Activated B cell treated with CpG ODN at 0.5 μM for 24 hours (primary cell): ENCODE measurements at regions not wholly inside any gene's neighbourhood (a gene's known extent, or its start where the extent isn't known, plus 50 kb on each side); places are given as distances from the start of the nearest gene placed in this dataset.

ENCODE experiments used
- ATAC-seq: fragments of 200-7000 bp; cut with Tn5 transposase; one replicate; pipeline ENCODE4 v1.10.0; 2021; ENCODE audit warnings: low read depth, mild to moderate bottlenecking, moderate library complexity
- CTCF ChIA-PET: fragments of 350-600 bp; sonication (Branson Sonifier 250); formaldehyde crosslinking; loops from one replicate; lab custom pipeline; 2021; ENCODE audit warnings: antibody characterized with exemption; lab: Charles Lee
- POLR2A ChIA-PET: fragments of 350-600 bp; sonication (Branson Sonifier 250); formaldehyde crosslinking; loops from one replicate; lab custom pipeline; 2021; ENCODE audit warnings: antibody characterized with exemption; lab: Charles Lee
- DNase-seq: peaks from one replicate; pipeline ENCODE4 v3.0.0; 2022
- H3K27ac Mint-ChIP-seq: one replicate; pipeline ENCODE4 v1.8.0; 2020; ENCODE audit warnings: mixed read lengths
- H3K27me3 Mint-ChIP-seq: one replicate; pipeline ENCODE4 v1.8.0; 2021; ENCODE audit warnings: mixed read lengths
- H3K36me3 Mint-ChIP-seq: one replicate; pipeline ENCODE4 v1.8.0; 2021; ENCODE audit warnings: low read depth, mixed read lengths
- H3K4me1 Mint-ChIP-seq: one replicate; pipeline ENCODE4 v1.8.0; 2021; ENCODE audit warnings: mixed read lengths
- H3K4me3 Mint-ChIP-seq: one replicate; pipeline ENCODE4 v1.8.0; 2020; ENCODE audit warnings: mild to moderate bottlenecking, mixed read lengths
- H3K9me3 Mint-ChIP-seq: one replicate; pipeline ENCODE4 v1.8.0; 2020; ENCODE audit warnings: mixed read lengths
- CTCF ChIP-seq: fragments of 200-600 bp; IDR thresholded peaks from one replicate; pipeline ENCODE4 v1.8.0; 2022; ENCODE audit warnings: antibody characterized with exemption, mild to moderate bottlenecking
- intact Hi-C: fragments of 100-400 bp; cut with micrococcal nuclease; formaldehyde crosslinking; loops from one replicate; pipeline ENCODE4 v1.15.1; 2024

GRCh38 chr4:184293552-184293951, 75.9 kb upstream of the ENPP6 start:
- POLR2A ChIA-PET, result no interaction called here
- peaks cover 18% of the 10 kb centered on the region for H3K4me1 Mint-ChIP-seq
- no peak for TF ChIP-seq CTCF

DNA sequence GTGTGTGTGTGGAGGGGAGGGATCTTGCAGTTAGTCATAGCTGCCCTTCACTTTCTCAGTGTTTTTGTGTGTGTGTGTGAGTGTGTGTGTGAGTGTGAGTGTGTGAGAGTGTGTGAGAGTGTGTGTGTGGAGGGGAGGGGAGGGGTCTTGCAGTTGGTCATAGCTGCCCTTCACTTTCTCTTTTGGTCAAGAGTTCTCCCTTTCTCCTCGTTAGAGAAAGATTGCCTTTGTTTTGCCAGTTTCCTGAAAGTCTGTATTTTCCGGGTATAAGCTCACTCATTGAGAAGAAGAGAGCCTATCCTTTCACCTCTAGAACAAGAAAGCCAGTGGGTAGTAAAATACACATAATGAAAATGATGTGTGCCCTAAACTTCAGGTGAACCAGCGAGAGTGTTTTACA, 75.2 kb upstream of the ENPP6 start:
- Mint-ChIP-seq H3K4me3 (no peak overlapping the region), H3K36me3 (no peaks in the 10 kb centered on the region), H3K9me3 (peaks cover 3% of the 10 kb centered on the region), H3K27ac (no peak overlapping the region), H3K4me1 (peaks cover 24% of the 10 kb centered on the region), H3K27me3 (no peaks in the 10 kb centered on the region)
- no peak for DNase-seq
- intact Hi-C loops, result no loop called here
- CTCF ChIA-PET, result no interaction called here
- POLR2A ChIA-PET, result interaction anchor here (0.7 kb wide), 1 partner anchor 214 kb away, joined by 3 read pairs; no protein-coding TSS in a partner anchor
- no peak for TF ChIP-seq CTCF
- ATAC-seq, result no peak

More at GRCh38 chr4:184293552-184293951, 75.9 kb upstream of the ENPP6 start:
- ATAC-seq, result no peak
- no peak overlapping the region for H3K27ac Mint-ChIP-seq
- H3K4me3 Mint-ChIP-seq, result no peak overlapping the region
- intact Hi-C loops, result no loop called here
- H3K27me3 Mint-ChIP-seq, result no peaks in the 10 kb centered on the region
- H3K36me3 Mint-ChIP-seq, result no peaks in the 10 kb centered on the region
- CTCF ChIA-PET, result no interaction called here
- DNase-seq, result no peak
- H3K9me3 Mint-ChIP-seq, result peaks cover 3% of the 10 kb centered on the region

DNA sequence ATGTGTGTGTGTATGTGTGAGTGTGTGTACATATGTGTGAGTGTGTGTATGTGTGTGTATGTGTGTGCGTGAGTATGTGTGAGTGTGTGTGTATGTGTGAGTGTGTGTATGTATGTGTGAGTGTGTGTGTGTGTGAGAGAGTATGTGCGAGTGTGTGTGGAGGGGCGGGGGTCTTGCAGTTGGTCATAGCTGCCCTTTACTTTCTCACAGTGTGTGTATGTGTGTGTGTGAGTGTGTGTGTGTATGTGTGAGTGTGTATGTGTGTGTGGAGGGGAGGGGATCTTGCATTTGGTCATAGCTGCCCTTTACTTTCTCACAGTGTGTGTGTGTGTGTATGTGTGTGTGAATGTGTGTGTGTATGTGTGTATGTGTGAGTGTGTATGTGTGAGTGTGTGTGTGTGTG, 74.8 kb upstream of the ENPP6 start:
- Mint-ChIP-seq H3K27ac (no peak overlapping the region), H3K4me1 (peaks cover 28% of the 10 kb centered on the region), H3K36me3 (no peaks in the 10 kb centered on the region), H3K27me3 (no peaks in the 10 kb centered on the region), H3K4me3 (no peak overlapping the region), H3K9me3 (peaks cover 3% of the 10 kb centered on the region)
- POLR2A ChIA-PET, result interaction anchor here (0.7 kb wide), 1 partner anchor 214 kb away, joined by 3 read pairs; no protein-coding TSS in a partner anchor
- no peak for TF ChIP-seq CTCF
- ATAC-seq (no peak), DNase-seq (no peak)
- intact Hi-C loops, result no loop called here
- CTCF ChIA-PET, result no interaction called here

DNA sequence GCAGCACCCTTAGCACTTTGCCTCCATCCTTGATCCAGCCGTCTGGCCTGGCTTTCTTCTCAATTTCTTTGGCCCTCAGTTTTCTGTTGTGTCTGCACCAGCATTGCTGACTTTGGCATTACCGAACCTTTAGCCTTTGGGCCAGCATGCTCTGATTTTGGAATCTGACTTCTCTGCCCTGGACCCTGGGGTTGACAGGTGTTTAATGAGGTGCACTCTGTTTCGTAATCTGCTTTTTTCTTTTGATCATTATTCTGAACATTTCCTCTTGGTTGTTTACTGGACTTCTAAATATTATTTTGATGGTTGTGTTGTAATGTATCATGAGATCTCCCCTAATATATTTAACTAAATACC, 71.5 kb upstream of the ENPP6 start:
- Mint-ChIP-seq H3K27ac (peak overlapping the region; percentile 91), H3K36me3 (no peaks in the 10 kb centered on the region), H3K27me3 (no peaks in the 10 kb centered on the region), H3K4me3 (no peak overlapping the region), H3K9me3 (no peaks in the 10 kb centered on the region), H3K4me1 (peaks cover 47% of the 10 kb centered on the region)
- ATAC-seq (no peak), DNase-seq (no peak)
- ChIA-PET POLR2A (interaction anchor here (0.9 to 3.6 kb wide), 5 partner anchors 21 to 360 kb away, joined by 3 to 40 read pairs (median 8); partner anchors contain the start of genes CASP3 and PRIMPOL), CTCF (interaction anchor here (1.4 to 2.1 kb wide), 2 partner anchors 22 to 58 kb away, joined by 3 to 6 read pairs; no protein-coding TSS in a partner anchor)
- no peak for TF ChIP-seq CTCF
- intact Hi-C loops, result no loop called here

GRCh38 chr4:184288451-184289178, 70.9 kb upstream of the ENPP6 start:
- ATAC-seq (peak; percentile 80), DNase-seq (no peak)
- Mint-ChIP-seq H3K4me1 (peaks cover 53% of the 10 kb centered on the region), H3K9me3 (no peaks in the 10 kb centered on the region), H3K27ac (peak overlapping the region; percentile 91), H3K36me3 (no peaks in the 10 kb centered on the region), H3K27me3 (no peaks in the 10 kb centered on the region), H3K4me3 (peak overlapping the region; percentile 77)
- CTCF ChIA-PET, result interaction anchor here (0.8 to 2.1 kb wide), 9 partner anchors 18 to 249 kb away, joined by 3 to 11 read pairs (median 4); no protein-coding TSS in a partner anchor
- POLR2A ChIA-PET, result interaction anchor here (0.9 to 3.6 kb wide), 20 partner anchors 9 to 446 kb away, joined by 3 to 40 read pairs (median 4); partner anchors contain the start of genes CENPU and IRF2
- intact Hi-C loops, result loop anchor here (1.0 kb wide), 7 partner anchors 20 to 250 kb away; partner anchors contain the start of gene IRF2
- TF ChIP-seq CTCF, result no peak
